Upper lobe of left lung (tissue), 4 donors: ENCODE measurements at regions not wholly inside any gene's neighbourhood (a gene's known extent, or its start where the extent isn't known, plus 50 kb on each side); places are given as distances from the start of the nearest gene placed in this dataset.

Experiments
- CTCF ChIP-seq, 6 experiments: fragments of 450-650 bp in 4 of 6; fragments of 200-600 bp in 2 of 6; sonication (generic) in 2 of 6; IDR thresholded peaks; one replicate each; pipeline ENCODE4 v1.5.1; 2016 to 2019; ENCODE audit warnings: antibody characterized with exemption in 6 of 6
- EP300 ChIP-seq, 4 donors: sonication (generic); formaldehyde crosslinking; IDR thresholded peaks; one replicate each; pipeline ENCODE4 v1.5.1; 2017; ENCODE audit warnings: antibody characterized with exemption in 4 of 4, control low read depth in 2 of 4
- POLR2A ChIP-seq, 4 donors: fragments of 450-650 bp; IDR thresholded peaks; one replicate each; pipeline ENCODE4 v1.5.1; 2016 to 2017; ENCODE audit warnings: antibody characterized with exemption in 4 of 4, mild to moderate bottlenecking in 2 of 4
- POLR2AphosphoS5 ChIP-seq, 2 donors: sonication (generic); formaldehyde crosslinking; IDR thresholded peaks; one replicate each; pipeline ENCODE4 v1.5.1; 2017; ENCODE audit warnings: antibody characterized with exemption in 2 of 2

GRCh38 chr16:79725051-79725450 is 124.5 kb upstream of the MAF start:
- TF ChIP-seq EP300 (IDR thresholded peaks at IDR 0.05) (no peak), CTCF (IDR thresholded peaks at IDR 0.05) (no peak), POLR2AphosphoS5 (IDR thresholded peaks at IDR 0.05) (no peak), POLR2A (IDR thresholded peaks at IDR 0.05) (no peak)
